HG03378 (cell line): ENCODE measurements at regions not wholly inside any gene's neighbourhood (a gene's known extent, or its start where the extent isn't known, plus 50 kb on each side); places are given as distances from the start of the nearest gene placed in this dataset.

Source experiments
- ATAC-seq: cut with Tn5 transposase; IDR thresholded peaks from one replicate; pipeline ENCODE4 v1.9.1; 2021; ENCODE audit warnings: mild to moderate bottlenecking, moderate library complexity; ENCODE audit not compliant: unreplicated experiment

DNA sequence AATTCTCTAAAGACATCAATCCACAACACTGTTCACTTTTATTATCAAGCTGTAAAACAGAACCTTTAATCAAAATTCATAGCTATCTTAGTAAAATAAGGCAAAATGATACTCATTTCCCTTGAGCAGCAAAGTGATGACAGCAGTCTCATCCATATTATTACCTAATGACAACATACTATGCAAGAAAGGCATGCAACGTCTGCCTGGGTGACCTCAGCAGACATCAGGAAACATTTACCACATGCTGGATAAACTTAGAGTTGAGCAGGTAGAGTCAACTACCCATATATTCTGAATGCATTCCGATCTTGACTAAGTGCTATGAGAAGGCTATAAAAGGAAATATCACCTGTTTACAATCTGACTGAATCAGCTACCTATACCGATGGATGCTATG is 145.1 kb downstream of the SIPA1L2 start:
- ATAC-seq, result no peak

GRCh38 chr1:232483826-232484225 is 146.1 kb downstream of the SIPA1L2 start:
- ATAC-seq, result no peak

DNA sequence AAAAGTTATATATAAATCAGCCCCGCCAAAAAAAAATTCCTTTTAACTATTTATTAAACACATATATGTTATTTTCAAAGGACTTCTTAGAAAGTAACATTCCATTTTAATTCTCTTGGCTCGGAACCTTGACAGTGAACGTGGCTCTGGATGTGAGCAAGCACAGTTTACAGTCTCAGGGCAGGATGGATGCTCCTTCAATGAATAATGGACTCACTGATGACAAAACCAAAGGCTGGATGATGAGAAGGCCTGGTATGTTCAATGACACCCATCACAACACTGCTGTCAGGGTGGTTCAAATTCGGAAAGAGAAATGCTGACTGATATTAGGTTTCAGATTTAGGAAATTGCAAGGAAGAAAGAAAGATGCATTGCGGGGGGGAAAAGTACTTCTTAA is 148.8 kb downstream of the SIPA1L2 start:
- no peak for ATAC-seq

DNA sequence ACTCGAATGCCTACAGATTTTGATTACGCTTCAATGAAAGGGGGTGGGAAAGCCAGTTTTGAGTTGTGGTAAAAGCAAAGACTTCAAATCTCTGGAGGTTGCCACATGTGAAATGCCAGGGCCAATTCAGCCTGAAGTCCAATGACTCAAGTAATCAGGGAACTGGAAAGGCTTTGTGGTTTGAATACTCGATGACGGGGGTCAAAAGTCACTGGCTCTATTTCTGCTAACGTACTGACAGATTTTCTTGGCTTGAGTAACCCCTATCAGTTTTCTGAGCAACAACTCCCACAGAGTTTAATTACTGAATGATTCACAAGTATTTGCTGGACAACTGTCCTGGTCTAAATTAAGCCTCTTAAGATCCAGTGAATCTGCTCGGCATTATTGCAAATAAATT is 152.2 kb downstream of the SIPA1L2 start:
- ATAC-seq, result no peak

DNA sequence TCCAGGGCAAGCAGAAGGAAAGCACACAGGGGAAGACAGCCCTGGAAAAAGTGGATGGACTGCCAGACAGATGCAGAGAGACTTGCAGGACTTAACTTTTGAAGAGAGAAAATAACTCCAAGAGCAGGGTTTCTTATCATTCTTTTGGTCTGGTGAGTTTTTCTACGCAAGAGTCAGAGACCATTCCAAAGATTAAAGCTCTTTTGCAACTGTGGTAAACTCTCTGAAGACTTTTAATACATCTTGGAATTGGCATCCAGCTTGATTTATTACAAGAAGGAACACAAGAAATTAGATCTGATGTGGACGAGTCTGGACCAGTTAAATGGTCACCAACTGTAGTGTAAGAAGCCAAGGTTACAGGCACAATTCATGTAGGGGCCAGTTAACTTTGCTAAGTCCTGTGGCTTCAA is 153.4 kb downstream of the SIPA1L2 start:
- no peak for ATAC-seq

DNA sequence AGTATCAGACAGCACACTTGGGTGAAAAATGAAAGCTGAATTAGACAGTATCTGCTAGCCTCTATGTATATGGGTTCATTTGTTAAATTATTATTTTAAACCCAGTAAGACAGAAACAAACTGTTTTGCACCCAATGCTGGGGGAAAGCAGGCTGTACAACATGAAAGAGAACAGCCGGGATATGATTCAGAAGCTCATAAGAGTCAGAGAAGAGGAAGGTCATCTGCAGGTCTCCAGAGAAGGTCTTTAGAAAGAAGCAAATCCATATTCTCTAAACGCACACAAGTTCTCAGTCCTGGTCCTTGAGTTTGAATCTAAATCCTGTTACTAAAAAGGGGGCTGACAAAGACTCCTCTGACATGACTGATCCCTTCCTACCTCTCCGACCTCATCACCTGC is 155.1 kb downstream of the SIPA1L2 start:
- no peak for ATAC-seq

DNA sequence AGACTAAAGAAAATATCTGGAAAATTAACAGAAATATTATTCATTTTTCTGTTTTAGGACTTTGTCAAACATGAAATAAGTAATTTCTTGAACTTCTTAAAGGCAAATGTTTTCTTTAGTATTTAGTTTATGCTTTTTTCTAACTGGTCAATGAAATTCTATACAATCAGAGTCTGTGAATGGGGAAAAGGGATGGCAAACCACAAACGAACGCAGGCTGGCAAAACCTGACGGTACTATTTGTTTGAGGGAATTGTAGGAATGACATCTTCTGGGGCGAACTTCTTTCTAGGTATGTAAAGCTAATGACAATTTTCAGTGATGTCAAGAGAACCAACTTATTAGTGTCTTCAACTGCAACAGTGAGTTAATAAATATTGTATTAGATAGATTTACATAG is 156.0 kb downstream of the SIPA1L2 start:
- ATAC-seq, result no peak

DNA sequence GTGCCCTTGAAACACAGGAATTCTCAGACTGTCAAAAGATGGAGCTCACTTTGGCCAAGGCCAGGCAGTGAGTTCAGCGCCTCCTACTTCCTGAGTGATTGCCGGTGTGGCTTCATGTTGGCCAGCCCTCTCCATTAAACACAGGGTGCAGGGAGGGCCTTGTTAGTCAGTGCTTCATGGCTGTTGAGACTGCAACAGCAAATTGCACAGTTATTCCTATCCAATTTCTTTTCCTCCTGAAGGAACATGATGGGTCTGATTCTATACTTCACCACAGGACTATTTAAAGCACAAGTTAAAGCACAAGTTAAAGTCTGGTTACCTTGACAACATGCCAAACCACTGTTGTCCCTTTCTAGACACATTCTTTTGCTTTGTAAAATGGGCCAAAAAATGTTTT is 156.6 kb downstream of the SIPA1L2 start:
- no peak for ATAC-seq

GRCh38 chr1:232472485-232473041 is 157.4 kb downstream of the SIPA1L2 start:
- ATAC-seq, result no peak

DNA sequence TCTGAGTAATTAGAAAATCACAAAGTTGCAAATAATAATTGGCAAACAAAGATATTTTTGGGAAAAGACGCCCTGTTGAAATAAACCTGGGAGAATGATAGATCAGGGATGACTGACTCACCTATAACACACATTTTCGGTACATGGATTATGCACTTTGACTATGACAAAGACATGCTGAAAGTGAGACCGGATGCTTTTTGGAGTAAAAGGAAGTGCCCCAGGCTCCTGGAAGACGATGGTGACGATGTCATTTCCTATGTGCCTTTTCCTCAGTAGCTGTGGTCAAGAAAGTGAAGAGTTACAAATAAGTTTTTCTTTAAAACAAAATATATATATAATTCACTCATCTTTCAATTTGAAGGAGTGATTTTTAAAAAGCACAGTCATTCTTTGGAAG is 158.7 kb downstream of the SIPA1L2 start:
- no peak for ATAC-seq

GRCh38 chr1:232470711-232471110 is 159.2 kb downstream of the SIPA1L2 start:
- ATAC-seq, result no peak

DNA sequence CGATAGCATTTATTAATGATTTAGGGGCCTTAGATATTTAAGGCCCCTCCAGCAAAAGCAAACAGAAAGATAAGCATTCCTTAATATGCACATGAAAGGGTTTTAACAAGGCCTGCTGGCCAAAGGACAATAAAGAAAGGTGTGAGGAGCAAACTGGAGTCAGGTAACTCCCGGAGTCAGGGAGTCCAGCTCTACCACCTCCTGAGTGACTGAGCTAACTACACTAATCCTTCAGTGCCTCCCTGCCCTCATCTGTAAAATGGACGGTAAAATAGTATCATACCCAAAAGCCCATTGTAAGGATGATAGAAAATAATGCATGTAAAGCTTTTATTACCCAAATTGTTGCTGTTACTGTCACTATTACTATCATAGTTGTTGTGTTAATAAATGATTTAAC is 161.7 kb downstream of the SIPA1L2 start:
- ATAC-seq, result no peak

DNA sequence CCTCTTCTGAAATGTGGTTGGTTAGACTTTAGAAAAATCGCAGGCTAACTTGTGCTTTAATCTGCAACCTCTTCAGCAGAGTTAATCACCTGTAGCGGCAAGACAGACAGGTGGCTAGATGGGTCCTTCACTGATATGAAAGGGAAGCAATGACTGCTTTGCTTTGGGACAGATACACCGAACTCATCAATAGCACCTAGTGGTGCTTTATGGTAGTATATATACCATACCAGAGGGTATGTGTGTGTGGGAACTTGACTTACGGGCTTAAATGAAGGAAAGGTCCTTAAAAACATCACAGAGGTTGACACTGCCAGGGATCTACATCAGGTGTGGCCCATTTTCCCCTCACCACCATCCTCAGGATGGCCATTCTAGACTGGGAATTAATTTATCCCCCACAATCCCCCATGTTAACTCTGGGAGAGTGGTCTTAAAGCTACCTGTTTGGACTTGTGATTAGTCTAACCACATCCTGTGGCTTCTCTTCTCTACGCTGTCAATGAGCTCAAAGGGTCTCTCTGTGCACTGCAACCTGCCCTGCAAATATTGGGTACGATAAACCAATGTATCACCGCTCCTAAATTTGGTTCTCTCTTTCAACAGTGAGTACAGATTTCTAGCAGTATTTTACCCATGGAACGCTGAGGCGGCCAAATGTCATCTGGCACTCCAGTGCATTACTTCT is 162.7 kb downstream of the SIPA1L2 start:
- ATAC-seq, result no peak

- ATAC-seq, result no peak
These were observed 165.6 kb downstream of the SIPA1L2 start for GRCh38 chr1:232464325-232464724.

DNA sequence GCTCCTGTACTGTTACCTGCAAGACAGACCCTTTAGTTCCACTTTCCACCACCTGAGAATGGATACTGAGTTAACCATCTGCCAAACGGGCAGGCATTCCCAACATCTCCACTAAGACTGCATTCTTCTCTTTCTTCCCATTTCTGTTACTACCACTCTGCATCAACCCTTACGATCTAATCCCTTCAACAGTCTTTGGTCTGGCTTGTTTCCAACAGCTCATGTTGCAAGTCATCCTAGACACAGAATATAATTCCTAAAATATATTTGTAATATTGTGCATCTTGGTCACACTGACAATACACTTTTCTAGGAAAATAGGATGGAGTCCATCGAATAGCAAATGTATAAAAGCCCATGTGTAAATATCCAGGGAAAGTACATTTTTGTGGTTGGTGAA is 166.7 kb downstream of the SIPA1L2 start:
- no peak for ATAC-seq

DNA sequence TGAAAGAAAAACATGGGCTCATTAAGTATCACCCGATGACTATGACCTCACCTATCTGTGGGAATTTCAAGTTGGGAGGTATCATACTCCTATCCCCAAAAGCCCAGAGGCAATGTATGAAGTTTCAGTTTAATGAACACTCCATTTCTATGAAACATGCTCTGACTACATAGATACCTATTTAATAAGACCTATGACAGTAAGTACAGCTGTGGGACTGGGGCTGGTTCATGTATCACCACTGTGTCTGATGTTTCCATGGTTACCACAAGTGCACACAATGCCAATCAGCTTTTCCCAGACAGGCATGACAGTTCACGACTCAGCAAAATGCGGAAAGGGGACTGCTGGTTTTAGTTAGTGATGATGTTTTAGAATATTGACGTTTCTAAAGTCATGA is 167.7 kb downstream of the SIPA1L2 start:
- ATAC-seq, result no peak

- no peak for ATAC-seq
These were observed 170.1 kb downstream of the SIPA1L2 start for GRCh38 chr1:232459826-232460225.

DNA sequence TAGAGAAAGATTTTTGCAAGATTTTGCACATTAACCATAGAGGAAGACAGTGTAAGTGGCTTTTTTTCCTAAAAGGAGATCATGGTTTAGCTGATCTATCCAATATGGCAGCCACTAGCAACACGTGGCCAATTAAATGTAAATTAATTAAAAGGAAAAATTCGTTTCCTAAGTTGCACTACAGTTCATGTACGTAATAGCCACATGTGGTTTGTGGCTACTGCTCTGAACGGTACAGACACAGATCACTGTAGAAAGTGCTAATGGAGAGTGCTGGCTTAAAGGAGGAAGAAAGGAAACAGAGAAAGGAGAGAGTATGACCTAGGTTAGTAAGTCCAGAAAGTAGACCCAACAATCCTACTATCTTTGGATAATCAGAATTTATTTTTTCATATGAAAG is 170.8 kb downstream of the SIPA1L2 start:
- no peak for ATAC-seq

GRCh38 chr1:232457595-232457994 is 172.3 kb downstream of the SIPA1L2 start:
- no peak for ATAC-seq

DNA sequence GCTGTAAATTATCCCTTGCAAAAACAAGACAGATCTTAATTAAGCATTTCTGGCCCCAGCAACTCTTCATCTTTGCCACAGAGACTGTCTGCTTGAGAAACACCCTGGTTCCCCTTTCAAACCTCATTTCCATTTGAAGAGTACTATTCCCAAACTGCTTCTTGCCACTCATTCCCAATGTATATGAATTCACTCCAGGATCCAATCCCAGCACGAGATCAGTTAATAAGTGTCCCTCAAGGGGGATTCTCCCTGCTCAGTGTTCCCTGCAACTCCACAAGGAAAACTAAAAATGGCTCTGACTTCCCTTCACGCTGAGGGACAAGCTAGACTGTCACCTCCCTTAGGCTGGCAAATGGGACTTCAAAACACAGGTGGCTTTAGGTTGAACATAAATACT is 173.2 kb downstream of the SIPA1L2 start:
- ATAC-seq, result no peak

DNA sequence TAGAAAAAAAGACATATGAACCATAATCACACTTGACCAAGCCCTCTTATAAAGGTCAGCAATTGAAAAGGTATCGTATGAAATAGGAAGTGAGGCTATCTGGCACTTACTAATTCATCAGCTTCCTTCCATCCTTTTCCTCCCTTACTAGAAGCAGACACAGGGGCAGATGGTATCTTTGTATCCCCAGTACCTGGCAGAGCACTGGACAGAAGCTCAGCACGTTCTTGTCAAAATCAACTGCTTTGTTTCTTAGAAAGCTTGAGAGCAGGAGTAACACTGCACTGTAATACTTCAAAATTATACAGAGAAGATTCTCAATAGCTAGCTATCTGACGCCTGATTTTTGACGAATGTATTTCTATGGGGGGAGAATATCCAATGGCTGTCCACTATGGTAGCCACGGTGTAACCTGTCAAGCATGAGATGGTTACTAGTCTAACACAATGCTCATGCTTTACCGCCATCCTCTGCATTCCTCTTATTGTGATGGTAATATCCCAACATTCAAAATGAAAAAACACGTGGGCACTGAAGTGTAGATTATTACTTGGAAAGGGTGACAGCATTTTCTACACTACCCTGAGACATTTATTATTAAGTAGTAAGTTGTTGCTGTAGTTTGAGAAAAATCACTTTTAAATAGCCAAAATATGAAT is 175.6 kb downstream of the SIPA1L2 start:
- ATAC-seq, result no peak

DNA sequence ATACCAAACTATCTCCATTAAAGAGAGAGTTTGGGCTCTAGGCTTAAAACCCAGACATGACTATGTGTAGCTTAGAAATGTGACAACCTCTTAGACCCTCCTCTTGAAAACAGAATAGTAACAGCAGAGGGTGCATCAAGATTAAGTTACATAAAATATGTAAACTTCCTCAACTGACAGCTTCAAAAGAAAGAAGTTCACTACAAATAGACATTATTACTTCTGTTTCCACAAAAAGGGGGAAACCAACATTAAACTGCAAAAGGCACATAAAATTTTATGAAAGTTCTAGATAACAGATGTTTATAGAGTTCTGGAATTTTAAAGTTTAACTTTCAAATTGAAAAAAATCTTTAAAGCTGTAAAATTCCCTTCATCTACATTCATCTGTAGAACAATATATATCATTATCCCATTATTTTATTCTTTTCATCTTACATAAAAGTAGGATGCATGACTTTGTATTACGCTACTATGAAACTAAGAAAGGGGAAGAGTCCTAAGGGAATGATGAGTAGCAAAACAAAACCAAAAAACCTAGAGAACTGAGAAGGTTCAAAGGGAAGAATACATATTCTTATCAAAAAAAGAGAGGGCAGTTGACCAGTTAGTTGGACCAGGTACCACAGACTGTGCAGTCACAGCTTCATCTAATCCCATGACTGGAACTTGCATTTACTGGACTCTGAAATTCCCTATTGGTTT is 177.0 kb downstream of the SIPA1L2 start:
- no peak for ATAC-seq
